ENCODE measurements at regions not wholly inside any gene's neighbourhood (a gene's known extent, or its start where the extent isn't known, plus 50 kb on each side); places are given as distances from the start of the nearest gene placed in this dataset.

- CTCF ChIA-PET (ENCODE audit: unreplicated experiment), result no interaction called here
- intact Hi-C loops (cut with micrococcal nuclease; ENCODE audit: unreplicated experiment), result no loop called here
- POLR2A ChIA-PET, result no interaction called here
- TF ChIP-seq CTCF (conservative IDR thresholded peaks at IDR 0.05; ENCODE audit: low read length) (no peak), EZH2phosphoT487 (IDR thresholded peaks at IDR 0.05; ENCODE audit: borderline replicate concordance, low read depth, low read length) (no peak)
- H3K27ac ChIP-seq (ENCODE audit: low read depth, low read length, poor library complexity, severe bottlenecking), result no peak overlapping the region
- no peaks in the 10 kb centered on the region for H4K20me1 ChIP-seq (ENCODE audit: insufficient read depth, low read length)
- no peaks in the 10 kb centered on the region for H3K9me3 ChIP-seq (ENCODE audit: low read length)
- H3K4me1 ChIP-seq (ENCODE audit: insufficient read depth, low read length, poor library complexity, severe bottlenecking), result no peaks in the 10 kb centered on the region
- H2AFZ ChIP-seq (ENCODE audit: low read length), result no peak overlapping the region
- H3K4me3 ChIP-seq (ENCODE audit: low read depth, low read length, poor library complexity, severe bottlenecking), result no peak overlapping the region
- no peak for DNase-seq (ENCODE audit: low spot score)
- no peaks in the 10 kb centered on the region for H3K9me2 ChIP-seq (ENCODE audit: insufficient read depth, low read length)
- no TSS peak for BruUV-seq (replicated peaks)
- H3K4me2 ChIP-seq (ENCODE audit: low read length), result no peak overlapping the region
- H3K36me3 ChIP-seq (ENCODE audit: insufficient read depth, low read length), result no peaks in the 10 kb centered on the region
- H3K79me2 ChIP-seq (ENCODE audit: insufficient read depth, low read depth, low read length), result no peaks in the 10 kb centered on the region
Measured at GRCh38 chr1:195878478-195878877, 729.8 kb downstream of the KCNT2 start.

- no peak for DNase-seq (ENCODE audit: low spot score)
- H3K4me1 ChIP-seq (ENCODE audit: insufficient read depth, low read length, poor library complexity, severe bottlenecking), result no peaks in the 10 kb centered on the region
- H2AFZ ChIP-seq (ENCODE audit: low read length), result no peak overlapping the region
- H3K27ac ChIP-seq (ENCODE audit: low read depth, low read length, poor library complexity, severe bottlenecking), result no peak overlapping the region
- H4K20me1 ChIP-seq (ENCODE audit: insufficient read depth, low read length), result no peaks in the 10 kb centered on the region
- intact Hi-C loops (cut with micrococcal nuclease; ENCODE audit: unreplicated experiment), result no loop called here
- H3K9me3 ChIP-seq (ENCODE audit: low read length), result no peaks in the 10 kb centered on the region
- H3K36me3 ChIP-seq (ENCODE audit: insufficient read depth, low read length), result no peaks in the 10 kb centered on the region
- TF ChIP-seq CTCF (conservative IDR thresholded peaks at IDR 0.05; ENCODE audit: low read length), result no peak
- no peak for TF ChIP-seq EZH2phosphoT487 (IDR thresholded peaks at IDR 0.05; ENCODE audit: borderline replicate concordance, low read depth, low read length)
- H3K9me2 ChIP-seq (ENCODE audit: insufficient read depth, low read length), result no peaks in the 10 kb centered on the region
- POLR2A ChIA-PET, result no interaction called here
- no peak overlapping the region for H3K4me3 ChIP-seq (ENCODE audit: low read depth, low read length, poor library complexity, severe bottlenecking)
- CTCF ChIA-PET (ENCODE audit: unreplicated experiment), result no interaction called here
- no TSS peak for BruUV-seq (replicated peaks)
- H3K79me2 ChIP-seq (ENCODE audit: insufficient read depth, low read depth, low read length), result no peaks in the 10 kb centered on the region
- H3K4me2 ChIP-seq (ENCODE audit: low read length), result no peak overlapping the region
Measured at GRCh38 chr1:195876792-195877191, 731.4 kb downstream of the KCNT2 start.

GRCh38 chr1:195872376-195872775 is 735.9 kb downstream of the KCNT2 start:
- Histone ChIP-seq H2AFZ (ENCODE audit: low read length) (no peak overlapping the region), H3K36me3 (ENCODE audit: insufficient read depth, low read length) (no peaks in the 10 kb centered on the region), H3K27ac (ENCODE audit: low read depth, low read length, poor library complexity, severe bottlenecking) (no peak overlapping the region), H3K4me3 (ENCODE audit: low read depth, low read length, poor library complexity, severe bottlenecking) (no peak overlapping the region), H3K9me3 (ENCODE audit: low read length) (no peaks in the 10 kb centered on the region), H3K9me2 (ENCODE audit: insufficient read depth, low read length) (no peaks in the 10 kb centered on the region), H3K4me1 (ENCODE audit: insufficient read depth, low read length, poor library complexity, severe bottlenecking) (no peaks in the 10 kb centered on the region), H3K79me2 (ENCODE audit: insufficient read depth, low read depth, low read length) (no peaks in the 10 kb centered on the region), H4K20me1 (ENCODE audit: insufficient read depth, low read length) (no peaks in the 10 kb centered on the region), H3K4me2 (ENCODE audit: low read length) (no peak overlapping the region)
- no peak for TF ChIP-seq CTCF (conservative IDR thresholded peaks at IDR 0.05; ENCODE audit: low read length)
- TF ChIP-seq EZH2phosphoT487 (IDR thresholded peaks at IDR 0.05; ENCODE audit: borderline replicate concordance, low read depth, low read length), result no peak
- POLR2A ChIA-PET, result no interaction called here
- intact Hi-C loops (cut with micrococcal nuclease; ENCODE audit: unreplicated experiment), result no loop called here
- no peak for DNase-seq (ENCODE audit: low spot score)
- no TSS peak for BruUV-seq (replicated peaks)
- CTCF ChIA-PET (ENCODE audit: unreplicated experiment), result no interaction called here
